Activated CD4-positive, alpha-beta memory T cell treated with anti-CD3 and anti-CD28 coated beads, Interleukin-2, amount 10 ng/mL, durations not matched to agents 7 days and 5 days (primary cell): ENCODE measurements at regions not wholly inside any gene's neighbourhood (a gene's known extent, or its start where the extent isn't known, plus 50 kb on each side); places are given as distances from the start of the nearest gene placed in this dataset.

ENCODE experiments used
- CTCF ChIA-PET: fragments of 350-600 bp; sonication (Branson Sonifier 250); formaldehyde crosslinking; loops from one replicate; lab custom pipeline; 2021; ENCODE audit warnings: antibody characterized with exemption, inconsistent platforms; lab: Charles Lee
- POLR2A ChIA-PET: fragments of 350-600 bp; sonication (Branson Sonifier 250); formaldehyde crosslinking; loops from one replicate; lab custom pipeline; 2021; ENCODE audit warnings: antibody characterized with exemption; lab: Charles Lee
- DNase-seq: peaks from one replicate; pipeline ENCODE4 v3.0.0-alpha.2; 2020
- H3K27ac Mint-ChIP-seq: one replicate; pipeline ENCODE4 v1.8.0; 2021; ENCODE audit warnings: mild to moderate bottlenecking, mixed read lengths
- H3K27me3 Mint-ChIP-seq: one replicate; pipeline ENCODE4 v1.8.0; 2021; ENCODE audit warnings: mixed read lengths
- H3K36me3 Mint-ChIP-seq: one replicate; pipeline ENCODE4 v1.8.0; 2021; ENCODE audit warnings: low read depth, mixed read lengths
- H3K4me1 Mint-ChIP-seq: one replicate; pipeline ENCODE4 v1.8.0; 2021; ENCODE audit warnings: mixed read lengths
- H3K4me3 Mint-ChIP-seq: one replicate; pipeline ENCODE4 v1.8.0; 2021; ENCODE audit warnings: mild to moderate bottlenecking, mixed read lengths
- H3K9me3 Mint-ChIP-seq: one replicate; pipeline ENCODE4 v1.8.0; 2021; ENCODE audit warnings: mixed read lengths

- no peak for DNase-seq
- Mint-ChIP-seq H3K36me3 (no peaks in the 10 kb centered on the region), H3K27me3 (no peaks in the 10 kb centered on the region), H3K4me3 (no peak overlapping the region), H3K27ac (no peak overlapping the region), H3K4me1 (no peaks in the 10 kb centered on the region), H3K9me3 (no peaks in the 10 kb centered on the region)
- POLR2A ChIA-PET = no interaction called here
- CTCF ChIA-PET = no interaction called here
Observed at GRCh38 chr7:110607050-110607857, 483.7 kb upstream of the LRRN3 start.

- Mint-ChIP-seq H3K4me1 (no peaks in the 10 kb centered on the region), H3K27ac (no peak overlapping the region), H3K36me3 (no peaks in the 10 kb centered on the region), H3K4me3 (no peak overlapping the region), H3K9me3 (no peaks in the 10 kb centered on the region), H3K27me3 (no peaks in the 10 kb centered on the region)
- POLR2A ChIA-PET = no interaction called here
- CTCF ChIA-PET = interaction anchor here (1.2 kb wide), 1 partner anchor 9 kb away, joined by 3 read pairs; no protein-coding TSS in a partner anchor
- DNase-seq = no peak
Observed at GRCh38 chr7:110609336-110609735, 481.6 kb upstream of the LRRN3 start.

GRCh38 chr7:110612680-110613079 lies 478.2 kb upstream of the LRRN3 start:
- Mint-ChIP-seq H3K27me3 (no peaks in the 10 kb centered on the region), H3K9me3 (peaks cover 7% of the 10 kb centered on the region), H3K36me3 (no peaks in the 10 kb centered on the region), H3K4me1 (no peaks in the 10 kb centered on the region), H3K27ac (no peak overlapping the region), H3K4me3 (no peak overlapping the region)
- no peak for DNase-seq
- ChIA-PET POLR2A (no interaction called here), CTCF (no interaction called here)
